ENCODE measurements at regions not wholly inside any gene's neighbourhood (a gene's known extent, or its start where the extent isn't known, plus 50 kb on each side); places are given as distances from the start of the nearest gene placed in this dataset.

- H3K9me3 ChIP-seq (ENCODE audit: low read depth, low read length, poor library complexity, severe bottlenecking): no peaks in the 10 kb centered on the region
- no peaks in the 10 kb centered on the region for H3K4me1 ChIP-seq (ENCODE audit: insufficient read depth, low read length, poor library complexity, severe bottlenecking)
- no peak for DNase-seq (ENCODE audit: low spot score)
- CTCF ChIA-PET: no interaction called here
- POLR2A ChIA-PET (ENCODE audit: low non-redundant PET): no interaction called here
- intact Hi-C loops (cut with micrococcal nuclease; ENCODE audit: unreplicated experiment): no loop called here
- no peaks in the 10 kb centered on the region for H3K36me3 ChIP-seq (ENCODE audit: insufficient read depth, low read length, poor library complexity, severe bottlenecking)
- H3K27me3 ChIP-seq (replicated peaks; ENCODE audit: insufficient read depth, low read depth, low read length, poor library complexity): no peaks in the 10 kb centered on the region
- no peak overlapping the region for H3K4me3 ChIP-seq (ENCODE audit: low read depth, low read length, poor library complexity, severe bottlenecking)
- BruUV-seq (replicated peaks): no TSS peak
- TF ChIP-seq EZH2 (IDR thresholded peaks at IDR 0.05; ENCODE audit: borderline replicate concordance, low read depth, low read length, poor library complexity, severe bottlenecking) (no peak), CTCF (conservative IDR thresholded peaks at IDR 0.05; ENCODE audit: low read depth, low read length) (no peak)
- no peak overlapping the region for H3K27ac ChIP-seq (ENCODE audit: low read depth, low read length, poor library complexity, severe bottlenecking)
These were observed 679.7 kb downstream of the TECRL start for GRCh38 chr4:63729519-63729918.

- H3K4me3 ChIP-seq (ENCODE audit: low read depth, low read length, poor library complexity, severe bottlenecking): no peak overlapping the region
- H3K9me3 ChIP-seq (ENCODE audit: low read depth, low read length, poor library complexity, severe bottlenecking): no peaks in the 10 kb centered on the region
- no peaks in the 10 kb centered on the region for H3K36me3 ChIP-seq (ENCODE audit: insufficient read depth, low read length, poor library complexity, severe bottlenecking)
- no peak overlapping the region for H3K27ac ChIP-seq (ENCODE audit: low read depth, low read length, poor library complexity, severe bottlenecking)
- POLR2A ChIA-PET (ENCODE audit: low non-redundant PET): no interaction called here
- CTCF ChIA-PET: no interaction called here
- no peak for TF ChIP-seq EZH2 (IDR thresholded peaks at IDR 0.05; ENCODE audit: borderline replicate concordance, low read depth, low read length, poor library complexity, severe bottlenecking)
- TF ChIP-seq CTCF (conservative IDR thresholded peaks at IDR 0.05; ENCODE audit: low read depth, low read length): no peak
- no TSS peak for BruUV-seq (replicated peaks)
- no peaks in the 10 kb centered on the region for H3K27me3 ChIP-seq (replicated peaks; ENCODE audit: insufficient read depth, low read depth, low read length, poor library complexity)
- intact Hi-C loops (cut with micrococcal nuclease; ENCODE audit: unreplicated experiment): no loop called here
- no peak for DNase-seq (ENCODE audit: low spot score)
- no peaks in the 10 kb centered on the region for H3K4me1 ChIP-seq (ENCODE audit: insufficient read depth, low read length, poor library complexity, severe bottlenecking)
These were observed 680.6 kb downstream of the TECRL start for GRCh38 chr4:63728480-63729177.

GRCh38 chr4:63717384-63717783 lies 691.9 kb downstream of the TECRL start:
- H3K4me1 ChIP-seq (ENCODE audit: insufficient read depth, low read length, poor library complexity, severe bottlenecking): no peaks in the 10 kb centered on the region
- peak; percentile 0 for DNase-seq (ENCODE audit: low spot score)
- TF ChIP-seq EZH2 (IDR thresholded peaks at IDR 0.05; ENCODE audit: borderline replicate concordance, low read depth, low read length, poor library complexity, severe bottlenecking): no peak
- peak; percentile 24; the same call in 1 of the 2 replicates for TF ChIP-seq CTCF (conservative IDR thresholded peaks at IDR 0.05; ENCODE audit: low read depth, low read length)
- H3K4me3 ChIP-seq (ENCODE audit: low read depth, low read length, poor library complexity, severe bottlenecking): no peak overlapping the region
- BruUV-seq (replicated peaks): no TSS peak
- H3K27me3 ChIP-seq (replicated peaks; ENCODE audit: insufficient read depth, low read depth, low read length, poor library complexity): no peaks in the 10 kb centered on the region
- intact Hi-C loops (cut with micrococcal nuclease; ENCODE audit: unreplicated experiment): no loop called here
- H3K36me3 ChIP-seq (ENCODE audit: insufficient read depth, low read length, poor library complexity, severe bottlenecking): no peaks in the 10 kb centered on the region
- ChIA-PET CTCF (no interaction called here), POLR2A (ENCODE audit: low non-redundant PET) (no interaction called here)
- no peak overlapping the region for H3K27ac ChIP-seq (ENCODE audit: low read depth, low read length, poor library complexity, severe bottlenecking)
- H3K9me3 ChIP-seq (ENCODE audit: low read depth, low read length, poor library complexity, severe bottlenecking): no peaks in the 10 kb centered on the region

Measured in A673 (cell line).